Colonic mucosa (tissue), 4 donors: ENCODE measurements at regions not wholly inside any gene's neighbourhood (a gene's known extent, or its start where the extent isn't known, plus 50 kb on each side); places are given as distances from the start of the nearest gene placed in this dataset.

Experiments
- DNase-seq: peaks from one replicate; pipeline ENCODE4 v3.0.0-alpha.2; 2020
- H3K27ac ChIP-seq: fragments of 200-600 bp; one replicate; pipeline ENCODE4 v1.8.0; 2021
- H3K27me3 ChIP-seq: fragments of 200-600 bp; one replicate; pipeline ENCODE4 v1.8.0; 2021
- H3K36me3 ChIP-seq: fragments of 200-600 bp; one replicate; pipeline ENCODE4 v1.8.0; 2021
- H3K4me1 ChIP-seq: fragments of 200-600 bp; one replicate; pipeline ENCODE4 v1.8.0; 2021; ENCODE audit warnings: mild to moderate bottlenecking
- H3K4me3 ChIP-seq: fragments of 200-600 bp; one replicate; pipeline ENCODE4 v1.8.0; 2021
- H3K9ac ChIP-seq, 2 donors: one replicate each; pipeline ENCODE4 v1.7.0; 2013; ENCODE audit warnings: control low read depth in 2 of 2, low read depth in 2 of 2, low read length in 2 of 2
- H3K9me3 ChIP-seq: fragments of 200-600 bp; one replicate; pipeline ENCODE4 v1.8.0; 2021
- CTCF ChIP-seq: fragments of 200-600 bp; IDR thresholded peaks from one replicate; pipeline ENCODE4 v1.8.0; 2022; ENCODE audit warnings: antibody characterized with exemption, mild to moderate bottlenecking
- intact Hi-C: fragments of 100-400 bp; cut with DNase I; formaldehyde crosslinking; loops from one replicate; pipeline ENCODE4 v1.14.1; 2022
- donor health status: healthy.
- donor health status: DM: no; HTN: no; CAD: no.
- donor health status: DM: no; HTN: no; CAD: no.

DNA sequence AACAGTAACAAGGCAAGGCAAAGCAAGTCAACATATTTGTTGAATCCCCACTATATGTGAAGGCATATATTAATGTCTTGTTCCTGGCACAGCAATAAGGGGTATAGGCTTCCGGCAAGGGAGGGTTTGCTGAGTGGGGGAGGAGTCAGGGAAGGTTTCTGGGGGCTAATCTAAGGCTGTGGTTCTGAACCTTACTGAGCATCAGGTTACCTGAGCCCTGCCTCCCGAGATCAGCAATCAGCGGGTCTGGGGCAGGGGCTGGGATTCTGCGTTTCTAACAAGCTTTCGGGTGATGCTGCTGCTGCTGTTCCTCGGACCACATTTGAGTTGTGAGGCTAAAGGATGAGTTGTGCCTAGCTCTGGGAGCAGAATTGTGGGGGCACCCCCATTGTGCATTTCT, 401.7 kb upstream of the SPRED2 start:
- Histone ChIP-seq H3K27ac (no peak overlapping the region), H3K27me3 (no peaks in the 10 kb centered on the region), H3K9ac (no peak overlapping the region), H3K4me3 (no peak overlapping the region), H3K36me3 (no peaks in the 10 kb centered on the region), H3K4me1 (no peaks in the 10 kb centered on the region), H3K9me3 (no peaks in the 10 kb centered on the region)
- no peak for TF ChIP-seq CTCF
- no peak for DNase-seq
- intact Hi-C loops = no loop called here

GRCh38 chr2:65831509-65831908, 399.1 kb upstream of the SPRED2 start:
- TF ChIP-seq CTCF = no peak
- no peak for DNase-seq
- Histone ChIP-seq H3K27ac (no peak overlapping the region), H3K4me1 (no peaks in the 10 kb centered on the region), H3K9me3 (no peaks in the 10 kb centered on the region), H3K36me3 (no peaks in the 10 kb centered on the region), H3K27me3 (no peaks in the 10 kb centered on the region), H3K4me3 (no peak overlapping the region), H3K9ac (no peak overlapping the region)
- intact Hi-C loops = no loop called here

- Histone ChIP-seq H3K4me1 (no peaks in the 10 kb centered on the region), H3K27ac (no peak overlapping the region), H3K9ac (no peak overlapping the region), H3K36me3 (no peaks in the 10 kb centered on the region), H3K4me3 (no peak overlapping the region), H3K27me3 (no peaks in the 10 kb centered on the region), H3K9me3 (no peaks in the 10 kb centered on the region)
- no peak for DNase-seq
- intact Hi-C loops = no loop called here
- TF ChIP-seq CTCF = no peak
Observed at GRCh38 chr2:65826567-65826966, 394.2 kb upstream of the SPRED2 start.

GRCh38 chr2:65823511-65823910, 391.1 kb upstream of the SPRED2 start:
- intact Hi-C loops = no loop called here
- no peak for TF ChIP-seq CTCF
- H3K36me3 ChIP-seq = no peaks in the 10 kb centered on the region
- H3K9ac ChIP-seq = no peak overlapping the region
- no peaks in the 10 kb centered on the region for H3K4me1 ChIP-seq
- DNase-seq = no peak
- no peaks in the 10 kb centered on the region for H3K9me3 ChIP-seq
- H3K27me3 ChIP-seq = no peaks in the 10 kb centered on the region
- no peak overlapping the region for H3K4me3 ChIP-seq
- no peak overlapping the region for H3K27ac ChIP-seq

DNA sequence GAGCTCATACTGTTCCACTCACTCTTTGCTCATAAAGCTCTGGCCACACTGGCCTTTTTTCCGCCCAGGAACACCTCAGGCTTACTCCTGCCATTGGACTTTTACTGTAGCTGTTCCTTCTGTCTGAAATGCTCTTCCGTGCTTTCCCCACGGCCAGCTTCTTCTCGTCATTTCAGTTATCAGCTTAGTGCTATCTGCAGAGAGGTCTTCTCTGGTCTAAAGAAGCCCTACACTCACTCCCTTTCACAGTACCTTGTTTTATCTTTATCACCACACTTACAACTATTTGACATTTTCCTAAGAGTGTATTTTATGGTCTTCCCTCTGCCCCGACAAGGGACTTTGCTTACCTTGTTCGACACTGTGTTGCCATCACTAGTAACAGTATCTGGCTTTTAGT, 388.1 kb upstream of the SPRED2 start:
- Histone ChIP-seq H3K4me3 (no peak overlapping the region), H3K36me3 (no peaks in the 10 kb centered on the region), H3K9me3 (no peaks in the 10 kb centered on the region), H3K9ac (no peak overlapping the region), H3K27ac (no peak overlapping the region), H3K4me1 (no peaks in the 10 kb centered on the region), H3K27me3 (no peaks in the 10 kb centered on the region)
- DNase-seq = no peak
- intact Hi-C loops = no loop called here
- no peak for TF ChIP-seq CTCF

- H3K36me3 ChIP-seq = no peaks in the 10 kb centered on the region
- no peak for TF ChIP-seq CTCF
- H3K4me1 ChIP-seq = no peaks in the 10 kb centered on the region
- no peak for DNase-seq
- no peak overlapping the region for H3K9ac ChIP-seq
- intact Hi-C loops = no loop called here
- H3K9me3 ChIP-seq = no peaks in the 10 kb centered on the region
- H3K4me3 ChIP-seq = no peak overlapping the region
- no peak overlapping the region for H3K27ac ChIP-seq
- no peaks in the 10 kb centered on the region for H3K27me3 ChIP-seq
Observed at GRCh38 chr2:65819963-65820362, 387.6 kb upstream of the SPRED2 start.
